GM19238 (cell line): ENCODE measurements at regions not wholly inside any gene's neighbourhood (a gene's known extent, or its start where the extent isn't known, plus 50 kb on each side); places are given as distances from the start of the nearest gene placed in this dataset.
"Not testable (repeated sequence)": the region's sequence is repeated elsewhere in the genome, so short reads cannot be mapped to it uniquely, and the experiment has no call there.

Experiments
- DNase-seq: peaks from one replicate; pipeline ENCODE4 v3.0.0; 2011; ENCODE audit warnings: low spot score; ENCODE audit not compliant: insufficient read length

GRCh38 chr13:108082481-108082880 lies 132.9 kb downstream of the LIG4 start:
- DNase-seq, result no peak

GRCh38 chr13:108077284-108077683 lies 138.1 kb downstream of the LIG4 start:
- no peak for DNase-seq

GRCh38 chr13:108074429-108074828 lies 140.9 kb downstream of the LIG4 start:
- DNase-seq, result not testable (repeated sequence)

DNA sequence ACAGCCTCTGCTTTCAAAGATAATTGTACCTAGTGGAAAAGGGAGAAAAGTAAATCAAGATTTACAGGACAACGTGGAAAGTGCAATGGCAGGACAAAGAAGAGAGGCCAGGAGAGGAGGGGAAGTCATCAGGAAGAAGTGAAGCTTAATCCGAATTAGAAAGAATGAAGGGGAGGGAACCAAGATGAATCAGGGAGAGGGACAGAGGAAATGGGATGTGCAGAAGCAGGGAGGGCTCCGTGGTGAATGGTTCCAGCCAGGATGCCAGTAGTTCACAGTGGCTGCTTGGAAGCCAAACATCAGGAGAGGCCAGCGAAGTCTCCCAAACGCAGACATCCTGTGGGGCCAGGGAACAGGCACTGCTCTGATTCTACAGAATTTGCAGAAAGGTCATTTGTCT lies 144.4 kb downstream of the LIG4 start:
- DNase-seq, result no peak

GRCh38 chr13:108070491-108070890 lies 144.8 kb downstream of the LIG4 start:
- no peak for DNase-seq

- no peak for DNase-seq
Observed at GRCh38 chr13:108069521-108070210, 145.7 kb downstream of the LIG4 start.

GRCh38 chr13:108064372-108064771 lies 151.0 kb downstream of the LIG4 start:
- not testable (repeated sequence) for DNase-seq

GRCh38 chr13:108060111-108060510 lies 155.2 kb downstream of the LIG4 start:
- DNase-seq, result no peak

GRCh38 chr13:108056278-108056677 lies 159.1 kb downstream of the LIG4 start:
- DNase-seq, result no peak

- DNase-seq, result no peak
Observed at GRCh38 chr13:108049211-108049610, 166.1 kb downstream of the LIG4 start.

GRCh38 chr13:108044954-108045353 lies 170.4 kb downstream of the LIG4 start:
- no peak for DNase-seq

DNA sequence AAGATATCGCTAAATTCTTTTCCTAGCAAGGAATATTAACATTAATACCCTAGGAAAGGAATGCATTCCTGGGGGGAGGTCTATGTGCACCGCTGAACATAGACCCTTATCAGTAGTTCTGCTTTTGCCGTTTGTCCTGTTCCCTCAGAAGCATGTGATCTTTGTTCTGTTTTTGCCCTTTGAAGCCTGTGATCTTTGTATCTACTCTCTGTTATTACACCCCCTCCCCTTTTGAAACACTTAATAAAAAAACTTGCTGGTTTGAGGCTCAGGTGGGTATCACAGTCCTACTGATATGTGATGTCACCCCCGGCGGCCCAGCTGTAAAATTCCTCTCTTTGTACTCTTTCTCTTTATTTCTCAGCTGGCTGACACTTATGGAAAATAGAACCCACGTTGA lies 172.5 kb downstream of the LIG4 start:
- DNase-seq, result not testable (repeated sequence)

DNA sequence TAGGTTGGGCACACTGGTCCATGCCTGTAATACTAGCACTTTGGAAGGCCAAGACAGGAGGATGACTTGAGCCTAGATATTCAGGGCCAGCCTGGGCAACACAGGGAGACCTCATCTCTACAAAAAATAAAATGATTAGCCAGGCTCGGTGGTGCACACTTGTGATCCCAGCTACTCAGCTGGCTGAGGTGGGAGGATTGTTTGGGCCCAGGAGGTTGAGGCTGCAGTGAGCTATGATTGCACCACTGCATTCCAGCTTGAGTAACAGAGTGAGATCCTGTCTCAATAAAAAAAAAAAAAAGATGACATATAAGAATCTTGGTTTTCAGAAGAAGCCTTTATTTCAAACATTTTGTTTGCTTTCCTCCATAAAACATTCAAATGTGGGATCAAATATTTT lies 178.0 kb downstream of the LIG4 start:
- DNase-seq, result no peak

- DNase-seq, result no peak
Observed at GRCh38 chr13:108036411-108036932, 178.9 kb downstream of the LIG4 start.

DNA sequence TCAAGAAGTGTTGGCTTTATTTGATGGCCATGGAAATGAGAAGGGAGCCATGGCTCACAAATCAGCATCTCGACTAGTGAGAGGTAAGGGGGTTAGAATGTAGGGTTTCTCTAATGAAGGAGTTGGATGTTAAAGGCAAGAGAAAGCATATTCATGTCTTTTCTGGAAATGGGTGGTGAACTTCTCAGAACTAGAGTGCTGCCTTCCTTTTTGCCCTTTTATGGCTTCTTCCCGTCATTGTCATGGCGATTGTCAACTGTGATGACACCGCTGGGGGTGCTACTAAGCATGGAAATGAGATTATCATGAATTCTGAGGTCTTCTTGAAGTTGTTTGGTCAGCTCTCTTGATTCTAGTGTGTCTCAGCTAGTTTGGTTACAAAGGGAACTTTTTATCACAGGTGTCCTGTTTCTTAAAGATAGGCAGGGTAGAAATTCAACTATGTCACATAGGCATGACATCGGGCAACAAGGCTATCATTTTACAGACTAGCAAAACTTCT lies 180.4 kb downstream of the LIG4 start:
- DNase-seq, result no peak

DNA sequence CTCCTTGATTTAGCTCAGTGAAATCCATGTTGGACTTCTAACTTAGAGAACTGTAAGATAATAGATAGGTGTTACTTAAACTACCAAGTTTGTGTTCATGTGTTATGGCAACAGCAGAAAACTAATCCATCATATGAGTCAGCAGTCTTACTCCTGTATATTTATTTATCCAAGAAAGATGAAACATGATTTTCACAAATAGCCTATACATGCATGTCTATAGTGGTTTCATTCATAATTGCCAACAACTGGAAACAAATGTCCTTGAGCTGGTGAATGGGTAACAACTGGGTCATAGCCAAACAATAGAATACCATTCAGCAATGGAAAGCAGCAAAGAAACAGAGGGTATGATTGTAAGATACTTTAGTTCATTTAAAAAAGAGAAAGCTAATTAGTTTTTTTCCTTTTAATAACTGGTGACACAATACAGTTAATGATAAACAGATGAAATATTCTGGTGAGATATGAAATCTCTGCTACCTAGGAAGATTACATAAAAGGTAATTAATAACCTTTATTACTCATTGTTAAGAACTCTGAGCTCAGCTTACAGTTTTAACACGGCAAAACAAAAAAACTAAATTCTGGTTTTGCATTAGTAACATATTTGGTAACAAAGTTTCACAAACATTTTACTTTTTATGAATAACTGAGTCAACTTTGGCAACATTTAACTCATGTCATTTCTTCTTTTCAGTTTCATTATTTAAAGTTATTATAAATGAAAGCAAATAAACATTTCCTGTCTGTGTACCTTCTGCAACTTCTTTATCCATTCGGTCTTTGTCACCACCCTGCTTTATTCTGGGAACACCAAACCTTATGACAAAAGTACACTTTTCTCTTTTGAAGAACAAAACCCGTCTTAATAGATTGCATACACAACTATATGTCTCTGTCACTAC lies 181.3 kb downstream of the LIG4 start:
- no peak for DNase-seq

- DNase-seq, result no peak
Observed at GRCh38 chr13:108031865-108032264, 183.5 kb downstream of the LIG4 start.

DNA sequence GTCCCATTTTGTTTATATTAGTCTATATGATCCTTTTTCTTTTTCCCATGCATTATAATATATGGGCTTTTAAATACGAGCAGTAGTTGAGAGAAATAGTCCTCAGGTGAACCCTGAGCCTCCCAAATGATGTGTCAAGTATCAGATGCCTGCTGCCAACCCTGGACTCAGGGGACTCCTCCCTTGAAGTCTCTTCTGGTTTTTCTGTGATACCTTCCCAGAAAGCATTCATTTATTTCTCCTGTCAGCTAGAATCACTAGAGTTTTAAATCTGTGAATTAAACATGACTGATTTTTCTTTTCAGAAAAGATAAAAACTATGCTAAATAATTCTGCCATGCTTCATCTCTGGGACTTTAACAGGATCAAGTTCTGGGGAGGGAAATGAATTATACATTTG lies 184.6 kb downstream of the LIG4 start:
- DNase-seq, result no peak

DNA sequence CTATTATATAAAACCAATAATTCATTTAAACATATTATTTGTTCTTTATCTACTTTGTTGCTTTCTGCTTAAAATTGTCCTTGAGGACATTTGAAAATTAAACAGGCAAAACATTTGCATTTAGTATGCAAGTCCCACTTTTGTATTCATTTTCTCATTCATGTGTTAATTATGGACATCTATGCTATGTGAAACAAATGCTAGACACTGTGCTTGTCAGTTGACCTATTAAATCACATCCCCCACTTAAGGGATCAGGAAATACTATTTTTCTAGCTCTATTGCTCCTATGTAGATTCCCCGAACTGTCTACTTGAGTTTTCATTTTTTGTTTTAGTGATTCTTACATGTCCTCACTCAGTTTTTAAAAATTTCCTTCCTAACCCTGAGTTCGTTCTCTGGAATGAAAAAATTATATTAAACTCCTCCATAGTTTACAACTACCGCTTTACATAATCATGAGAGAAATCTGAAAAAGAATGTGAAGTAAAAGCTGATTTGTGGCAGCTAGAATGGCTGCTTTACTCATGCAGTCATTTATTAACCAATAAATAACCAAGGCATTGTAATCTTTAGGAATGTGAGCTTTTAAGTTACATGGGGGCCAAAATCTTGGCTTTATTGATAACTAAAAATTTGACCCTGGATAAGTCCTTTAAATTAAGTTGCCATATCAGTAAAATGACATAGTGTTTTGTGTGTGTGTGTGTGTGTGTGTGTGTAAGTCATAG lies 188.5 kb downstream of the LIG4 start:
- no peak for DNase-seq

- DNase-seq, result no peak
Observed at GRCh38 chr13:108020027-108020426, 195.3 kb downstream of the LIG4 start.

DNA sequence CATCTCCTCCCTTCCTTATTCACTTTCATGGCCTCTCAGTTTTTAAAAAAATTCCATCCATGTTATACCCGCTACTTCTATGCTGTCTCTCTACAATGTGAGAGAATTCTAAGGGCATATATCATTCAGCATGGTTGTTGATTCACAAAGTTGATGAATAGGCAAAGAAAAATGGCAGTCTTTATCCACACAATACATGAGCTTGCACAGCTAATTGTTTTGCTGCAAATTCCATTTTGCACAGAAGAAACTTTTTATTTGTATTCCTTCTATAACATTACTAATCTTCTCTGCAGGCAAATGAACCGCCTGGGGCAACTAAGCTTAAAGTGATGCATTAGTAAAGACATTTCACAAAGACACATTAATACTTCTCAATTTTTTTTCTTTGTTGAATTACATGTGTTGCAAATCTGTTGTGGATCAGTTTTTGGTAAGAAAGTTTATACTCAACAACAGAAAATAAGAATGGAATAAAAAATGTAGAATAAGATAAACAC lies 196.9 kb downstream of the LIG4 start:
- DNase-seq, result no peak
